Upper lobe of left lung (tissue), 4 donors: ENCODE measurements at regions not wholly inside any gene's neighbourhood (a gene's known extent, or its start where the extent isn't known, plus 50 kb on each side); places are given as distances from the start of the nearest gene placed in this dataset.

Source experiments
- EP300 ChIP-seq, 4 donors: sonication (generic); formaldehyde crosslinking; IDR thresholded peaks; one replicate each; pipeline ENCODE4 v1.5.1; 2017; ENCODE audit warnings: antibody characterized with exemption in 4 of 4, control low read depth in 2 of 4
- POLR2A ChIP-seq, 4 donors: fragments of 450-650 bp; IDR thresholded peaks; one replicate each; pipeline ENCODE4 v1.5.1; 2016 to 2017; ENCODE audit warnings: antibody characterized with exemption in 4 of 4, mild to moderate bottlenecking in 2 of 4
- POLR2AphosphoS5 ChIP-seq, 2 donors: sonication (generic); formaldehyde crosslinking; IDR thresholded peaks; one replicate each; pipeline ENCODE4 v1.5.1; 2017; ENCODE audit warnings: antibody characterized with exemption in 2 of 2
- TF ChIP-seq, protein P1 (sequence below), 6 experiments: fragments of 450-650 bp in 4 of 6; fragments of 200-600 bp in 2 of 6; sonication (generic) in 2 of 6; IDR thresholded peaks; one replicate each; pipeline ENCODE4 v1.5.1; 2016 to 2019; ENCODE audit warnings: antibody characterized with exemption in 6 of 6

DNA sequence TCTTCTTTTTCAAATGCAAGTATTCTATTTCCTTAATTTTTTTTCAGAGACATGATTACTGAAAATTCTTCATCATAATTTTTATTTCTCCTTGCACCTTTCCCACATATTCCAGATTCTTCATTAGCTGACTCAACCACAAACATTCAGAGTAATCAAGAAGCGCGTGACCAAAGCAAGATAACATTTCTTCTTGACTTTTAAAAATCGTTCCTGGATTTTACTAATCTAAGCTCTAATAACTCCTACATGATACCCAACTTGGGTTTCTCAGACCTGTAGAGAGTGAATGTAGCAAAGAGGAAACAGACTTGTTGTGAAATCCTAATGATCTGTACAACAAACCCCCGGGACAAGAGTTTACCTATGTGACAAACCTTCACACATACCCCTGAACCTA is 615.0 kb downstream of the TMA16 start:
- TF ChIP-seq, protein P1, sequence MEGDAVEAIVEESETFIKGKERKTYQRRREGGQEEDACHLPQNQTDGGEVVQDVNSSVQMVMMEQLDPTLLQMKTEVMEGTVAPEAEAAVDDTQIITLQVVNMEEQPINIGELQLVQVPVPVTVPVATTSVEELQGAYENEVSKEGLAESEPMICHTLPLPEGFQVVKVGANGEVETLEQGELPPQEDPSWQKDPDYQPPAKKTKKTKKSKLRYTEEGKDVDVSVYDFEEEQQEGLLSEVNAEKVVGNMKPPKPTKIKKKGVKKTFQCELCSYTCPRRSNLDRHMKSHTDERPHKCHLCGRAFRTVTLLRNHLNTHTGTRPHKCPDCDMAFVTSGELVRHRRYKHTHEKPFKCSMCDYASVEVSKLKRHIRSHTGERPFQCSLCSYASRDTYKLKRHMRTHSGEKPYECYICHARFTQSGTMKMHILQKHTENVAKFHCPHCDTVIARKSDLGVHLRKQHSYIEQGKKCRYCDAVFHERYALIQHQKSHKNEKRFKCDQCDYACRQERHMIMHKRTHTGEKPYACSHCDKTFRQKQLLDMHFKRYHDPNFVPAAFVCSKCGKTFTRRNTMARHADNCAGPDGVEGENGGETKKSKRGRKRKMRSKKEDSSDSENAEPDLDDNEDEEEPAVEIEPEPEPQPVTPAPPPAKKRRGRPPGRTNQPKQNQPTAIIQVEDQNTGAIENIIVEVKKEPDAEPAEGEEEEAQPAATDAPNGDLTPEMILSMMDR (IDR thresholded peaks at IDR 0.05): no peak
- TF ChIP-seq POLR2A (IDR thresholded peaks at IDR 0.05) (no peak), POLR2AphosphoS5 (IDR thresholded peaks at IDR 0.05) (no peak), EP300 (IDR thresholded peaks at IDR 0.05) (no peak)
